Neuronal stem cell (in vitro differentiated cells): ENCODE measurements at regions not wholly inside any gene's neighbourhood (a gene's known extent, or its start where the extent isn't known, plus 50 kb on each side); places are given as distances from the start of the nearest gene placed in this dataset.

ENCODE experiments used
- DNase-seq: peaks from one replicate; pipeline ENCODE4 v3.0.0-alpha.2; 2013; ENCODE audit warnings: low spot score
- H2AFZ ChIP-seq: one replicate; pipeline ENCODE4 v1.6.1; 2013; ENCODE audit warnings: mild to moderate bottlenecking, low read length, inconsistent platforms
- H2AK5ac ChIP-seq: 2 replicates; pipeline ENCODE4 v1.6.1; 2013; ENCODE audit warnings: low read depth, mild to moderate bottlenecking, inconsistent platforms, low read length, moderate library complexity, mixed read lengths
- H2BK120ac ChIP-seq: 2 replicates; pipeline ENCODE4 v1.6.1; 2013; ENCODE audit warnings: low read depth, mild to moderate bottlenecking, inconsistent platforms, low read length, moderate library complexity, mixed read lengths
- H2BK12ac ChIP-seq: one replicate; pipeline ENCODE4 v1.6.1; 2013; ENCODE audit warnings: low read length, inconsistent platforms
- H2BK15ac ChIP-seq: 2 replicates; pipeline ENCODE4 v1.6.1; 2013; ENCODE audit warnings: mild to moderate bottlenecking, low read length, inconsistent platforms, mixed read lengths
- H2BK5ac ChIP-seq: one replicate; pipeline ENCODE4 v1.6.1; 2013; ENCODE audit warnings: inconsistent platforms, mild to moderate bottlenecking, low read length, moderate library complexity
- H3K14ac ChIP-seq: one replicate; pipeline ENCODE4 v1.6.1; 2013; ENCODE audit warnings: low read length, inconsistent platforms
- H3K18ac ChIP-seq: 2 replicates; pipeline ENCODE4 v1.6.1; 2013; ENCODE audit warnings: low read length, inconsistent platforms
- H3K23ac ChIP-seq: 2 replicates; pipeline ENCODE4 v1.6.1; 2013; ENCODE audit warnings: low read depth, mild to moderate bottlenecking, mixed read lengths, low read length, inconsistent platforms; ENCODE audit not compliant: poor library complexity
- H3K27ac ChIP-seq: replicated peaks from 3 replicates; pipeline ENCODE4 v1.5.1; 2013; ENCODE audit warnings: low read length, inconsistent platforms
- H3K27me3 ChIP-seq, 3 experiments: 2 replicates each; pipeline ENCODE4 v1.6.1; 2013; ENCODE audit warnings: low read length in 3 of 3, mild to moderate bottlenecking in 2 of 3, inconsistent platforms in 1 of 3, low read depth in 1 of 3, mixed read lengths in 1 of 3, moderate library complexity in 1 of 3; ENCODE audit not compliant: control insufficient read depth in 3 of 3, insufficient read depth in 3 of 3
- H3K36me3 ChIP-seq, 2 donors: replicated peaks in 1 of 2; 2 replicates each; pipeline ENCODE4 v1.6.1; 2013; ENCODE audit warnings: low read length in 2 of 2; ENCODE audit not compliant: control insufficient read depth in 2 of 2, insufficient read depth in 2 of 2
- H3K4ac ChIP-seq: 2 replicates; pipeline ENCODE4 v1.6.1; 2013; ENCODE audit warnings: inconsistent platforms, mild to moderate bottlenecking, low read length, moderate library complexity
- H3K4me1 ChIP-seq, 2 donors: 1 replicate in 1 of 2; 2 replicates in 1 of 2; pipeline ENCODE4 v1.6.1; 2013; ENCODE audit warnings: low read length in 2 of 2, low read depth in 1 of 2; ENCODE audit not compliant: control insufficient read depth in 2 of 2, insufficient read depth in 1 of 2
- H3K4me2 ChIP-seq: one replicate; pipeline ENCODE4 v1.6.1; 2013; ENCODE audit warnings: mild to moderate bottlenecking, low read length, inconsistent platforms; ENCODE audit not compliant: insufficient read depth, poor library complexity, severe bottlenecking
- H3K4me3 ChIP-seq, 2 donors: 2 replicates each; pipeline ENCODE4 v1.5.1; 2013; ENCODE audit warnings: low read length in 2 of 2, mild to moderate bottlenecking in 2 of 2, inconsistent platforms in 1 of 2, moderate library complexity in 1 of 2
- H3K79me1 ChIP-seq: one replicate; pipeline ENCODE4 v1.6.1; 2013; ENCODE audit warnings: low read depth, mild to moderate bottlenecking, inconsistent platforms, low read length, moderate library complexity
- H3K9ac ChIP-seq: one replicate; pipeline ENCODE4 v1.6.1; 2013; ENCODE audit warnings: mild to moderate bottlenecking, low read depth, low read length, inconsistent platforms; ENCODE audit not compliant: poor library complexity
- H3K9me3 ChIP-seq, 2 donors: replicated peaks in 1 of 2; 2 replicates each; pipeline versions ENCODE3 to v1.6.1; 2013; ENCODE audit warnings: low read length in 2 of 2, mild to moderate bottlenecking in 2 of 2, inconsistent platforms in 1 of 2, low read depth in 1 of 2, mixed read lengths in 1 of 2, moderate library complexity in 1 of 2; ENCODE audit not compliant: control insufficient read depth in 2 of 2, insufficient read depth in 1 of 2
- H4K8ac ChIP-seq: one replicate; pipeline ENCODE4 v1.6.1; 2013; ENCODE audit warnings: low read depth, mild to moderate bottlenecking, inconsistent platforms, low read length, moderate library complexity
- H4K91ac ChIP-seq: one replicate; pipeline ENCODE4 v1.6.1; 2013; ENCODE audit warnings: low read length, low read depth, mild to moderate bottlenecking, inconsistent platforms; ENCODE audit not compliant: poor library complexity
- WGBS, 2 donors: extraction: QIAGEN DNeasy Blood & Tissue Kit; methylation state at CpG; one replicate each; pipeline ENCODE4 v1.1.7; 2013; ENCODE audit warnings: missing lambda C conversion rate in 2 of 2, mixed read lengths in 1 of 2; ENCODE audit not compliant: insufficient read length in 2 of 2, insufficient replicate concordance in 1 of 2; ENCODE audit errors: extremely low coverage in 2 of 2; 5-methylcytosine and 5-hydroxymethylcytosine counted together

GRCh38 chr1:47647327-47647845 is 209.5 kb downstream of the FOXD2 start:
- no peak overlapping the region for H3K4me2 ChIP-seq
- no peak overlapping the region for H2BK5ac ChIP-seq
- no peak overlapping the region for H2BK12ac ChIP-seq
- no peak overlapping the region for H3K14ac ChIP-seq
- DNase-seq: no peak
- H3K27ac ChIP-seq: no peak overlapping the region
- no peak overlapping the region for H3K9ac ChIP-seq
- H4K91ac ChIP-seq: no peak overlapping the region
- no peak overlapping the region for H2AK5ac ChIP-seq
- no peak overlapping the region for H2BK15ac ChIP-seq
- H2BK120ac ChIP-seq: no peak overlapping the region
- H3K79me1 ChIP-seq: no peaks in the 10 kb centered on the region
- H3K4ac ChIP-seq: no peak overlapping the region
- H3K4me3 ChIP-seq: no peak overlapping the region
- no peaks in the 10 kb centered on the region for H3K9me3 ChIP-seq
- no peaks in the 10 kb centered on the region for H3K4me1 ChIP-seq
- H2AFZ ChIP-seq: no peak overlapping the region
- no peaks in the 10 kb centered on the region for H3K27me3 ChIP-seq
- no CpG with 5 or more reads among the region's 5 CpGs for WGBS, 2 donors
- no peak overlapping the region for H4K8ac ChIP-seq
- H3K36me3 ChIP-seq: no peaks in the 10 kb centered on the region
- H3K18ac ChIP-seq: no peak overlapping the region
- no peak overlapping the region for H3K23ac ChIP-seq

- no peak overlapping the region for H3K4me2 ChIP-seq
- H4K8ac ChIP-seq: no peak overlapping the region
- no peak overlapping the region for H3K9ac ChIP-seq
- no CpG with 5 or more reads among the region's 7 CpGs for WGBS, 2 donors
- no peaks in the 10 kb centered on the region for H3K36me3 ChIP-seq
- no peak overlapping the region for H2AK5ac ChIP-seq
- no peak overlapping the region for H3K4ac ChIP-seq
- DNase-seq: no peak
- no peaks in the 10 kb centered on the region for H3K79me1 ChIP-seq
- no peak overlapping the region for H3K23ac ChIP-seq
- no peak overlapping the region for H2AFZ ChIP-seq
- no peak overlapping the region for H2BK12ac ChIP-seq
- no peaks in the 10 kb centered on the region for H3K27me3 ChIP-seq
- no peak overlapping the region for H2BK120ac ChIP-seq
- H2BK15ac ChIP-seq: no peak overlapping the region
- H3K18ac ChIP-seq: no peak overlapping the region
- no peak overlapping the region for H3K14ac ChIP-seq
- no peak overlapping the region for H2BK5ac ChIP-seq
- no peak overlapping the region for H3K4me3 ChIP-seq
- no peaks in the 10 kb centered on the region for H3K4me1 ChIP-seq
- H4K91ac ChIP-seq: no peak overlapping the region
- H3K9me3 ChIP-seq: no peaks in the 10 kb centered on the region
- no peak overlapping the region for H3K27ac ChIP-seq
These were observed 212.4 kb downstream of the FOXD2 start for GRCh38 chr1:47650205-47650604.

GRCh38 chr1:47650611-47651010 is 212.8 kb downstream of the FOXD2 start:
- no peak overlapping the region for H3K27ac ChIP-seq

DNA sequence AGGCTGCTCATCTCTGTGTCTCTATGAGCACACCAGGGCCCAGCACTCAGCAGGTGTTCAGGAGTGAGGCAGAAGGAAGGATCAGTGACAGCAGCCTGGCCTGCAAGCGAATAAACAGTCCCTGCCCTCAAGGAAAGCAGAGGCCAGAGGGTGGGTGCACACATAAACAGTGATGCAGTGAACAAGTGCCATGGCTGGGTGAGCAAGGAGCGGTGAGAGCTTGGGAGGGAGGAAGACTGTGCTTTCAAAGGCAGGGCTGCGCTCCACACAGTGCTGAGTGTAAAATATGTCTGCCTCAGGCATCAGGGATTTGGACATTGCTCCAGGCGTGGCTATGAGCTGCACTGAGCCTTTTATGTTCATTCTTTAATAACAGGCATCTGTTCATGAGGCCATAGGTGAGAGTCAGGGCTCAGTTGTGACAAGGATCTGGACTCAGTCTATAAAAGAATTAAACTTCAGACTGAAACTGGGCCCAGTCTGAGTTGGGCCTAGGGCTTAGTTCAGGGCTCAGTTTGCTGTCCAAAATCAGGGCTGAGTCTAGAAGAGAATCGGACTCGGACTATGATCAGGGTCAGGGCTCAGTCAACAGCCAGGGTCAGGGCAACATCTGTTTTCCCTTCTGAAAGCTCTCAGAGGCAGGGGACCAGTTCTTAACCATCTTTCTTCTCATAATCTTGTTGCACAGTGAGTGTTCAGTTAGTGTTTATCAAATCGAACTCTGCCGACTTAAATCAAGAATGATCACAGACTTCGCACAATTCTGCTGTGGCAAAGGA is 213.7 kb downstream of the FOXD2 start:
- Histone ChIP-seq H3K14ac (no peak overlapping the region), H3K4ac (no peak overlapping the region), H3K9ac (no peak overlapping the region), H3K23ac (no peak overlapping the region), H4K91ac (no peak overlapping the region), H3K4me2 (no peak overlapping the region), H2AK5ac (no peak overlapping the region), H3K18ac (no peak overlapping the region), H3K36me3 (no peaks in the 10 kb centered on the region), H2BK15ac (no peak overlapping the region), H4K8ac (no peak overlapping the region), H2BK12ac (no peak overlapping the region), H3K79me1 (no peaks in the 10 kb centered on the region), H3K4me3 (no peak overlapping the region), H2AFZ (no peak overlapping the region), H3K4me1 (no peaks in the 10 kb centered on the region), H3K9me3 (no peaks in the 10 kb centered on the region), H3K27ac (no peak overlapping the region), H2BK120ac (no peak overlapping the region), H2BK5ac (no peak overlapping the region), H3K27me3 (no peaks in the 10 kb centered on the region)
- no peak for DNase-seq
- WGBS, 2 donors: no CpG with 5 or more reads among the region's 9 CpGs

More at GRCh38 chr1:47650611-47651010, 212.8 kb downstream of the FOXD2 start:
- Histone ChIP-seq H3K36me3 (no peaks in the 10 kb centered on the region), H2BK120ac (no peak overlapping the region), H3K9ac (no peak overlapping the region), H3K14ac (no peak overlapping the region), H3K18ac (no peak overlapping the region), H2AK5ac (no peak overlapping the region), H3K4me1 (no peaks in the 10 kb centered on the region), H2BK5ac (no peak overlapping the region), H3K27me3 (no peaks in the 10 kb centered on the region), H2AFZ (no peak overlapping the region), H3K4ac (no peak overlapping the region), H4K91ac (no peak overlapping the region), H3K23ac (no peak overlapping the region), H3K9me3 (no peaks in the 10 kb centered on the region), H3K4me3 (no peak overlapping the region), H4K8ac (no peak overlapping the region), H2BK15ac (no peak overlapping the region), H2BK12ac (no peak overlapping the region), H3K79me1 (no peaks in the 10 kb centered on the region), H3K4me2 (no peak overlapping the region)
- DNase-seq: no peak
- no CpG with 5 or more reads among the region's 1 CpG for WGBS, 2 donors
